ENCODE measurements at regions not wholly inside any gene's neighbourhood (a gene's known extent, or its start where the extent isn't known, plus 50 kb on each side); places are given as distances from the start of the nearest gene placed in this dataset.
"Not testable (repeated sequence)": the region's sequence is repeated elsewhere in the genome, so short reads cannot be mapped to it uniquely, and the experiment has no call there.

DNA sequence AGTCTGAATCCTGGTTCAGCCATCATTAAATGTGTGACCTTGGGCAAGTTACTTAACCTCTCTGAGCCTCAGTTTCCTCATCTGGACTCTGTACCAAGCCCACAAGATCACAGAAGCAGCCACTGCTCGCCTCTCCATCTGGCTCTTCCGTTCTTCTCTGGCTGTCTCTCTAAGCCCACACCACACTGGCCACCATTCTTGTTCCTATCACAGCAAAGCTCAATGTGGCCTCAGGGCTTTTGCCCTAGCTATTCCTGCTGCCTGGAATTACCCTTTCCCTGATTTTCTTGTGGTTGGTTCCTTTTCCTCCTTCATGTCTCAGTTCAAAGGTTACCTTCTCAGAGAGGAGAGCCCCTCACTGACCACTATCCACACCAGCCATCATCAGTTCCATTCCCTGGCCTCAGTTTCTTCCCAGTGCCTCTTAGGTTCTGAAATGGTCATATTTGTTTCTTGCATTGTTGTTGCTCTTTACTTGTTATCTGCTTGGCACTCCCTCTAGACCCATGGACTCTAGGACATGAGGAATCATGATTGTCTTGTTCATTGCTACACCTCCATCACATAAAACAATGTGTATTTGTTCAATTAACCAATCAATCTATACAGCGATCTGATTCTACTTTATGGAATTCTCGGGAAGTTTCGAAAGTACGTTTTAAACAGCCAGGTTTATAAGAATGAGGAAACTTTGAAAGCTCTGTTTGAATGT, 56.5 kb upstream of the PTPN1 start:
- no peak for DNase-seq (ENCODE audit: low read depth in 4 of 4, low spot score in 2 of 4)

- not testable (repeated sequence) for DNase-seq (ENCODE audit: low read depth in 4 of 4, low spot score in 2 of 4)
These were observed 54.9 kb upstream of the PTPN1 start for GRCh38 chr20:50455245-50455644.

- no peak for DNase-seq (ENCODE audit: low read depth in 4 of 4, low spot score in 2 of 4)
These were observed 54.3 kb upstream of the PTPN1 start for GRCh38 chr20:50455656-50456451.

- no peak for DNase-seq (ENCODE audit: low read depth in 4 of 4, low spot score in 2 of 4)
These were observed 53.5 kb upstream of the PTPN1 start for GRCh38 chr20:50456452-50457324.

GRCh38 chr20:50459124-50459918, 50.9 kb upstream of the PTPN1 start:
- no peak for DNase-seq (ENCODE audit: low read depth in 4 of 4, low spot score in 2 of 4)

DNA sequence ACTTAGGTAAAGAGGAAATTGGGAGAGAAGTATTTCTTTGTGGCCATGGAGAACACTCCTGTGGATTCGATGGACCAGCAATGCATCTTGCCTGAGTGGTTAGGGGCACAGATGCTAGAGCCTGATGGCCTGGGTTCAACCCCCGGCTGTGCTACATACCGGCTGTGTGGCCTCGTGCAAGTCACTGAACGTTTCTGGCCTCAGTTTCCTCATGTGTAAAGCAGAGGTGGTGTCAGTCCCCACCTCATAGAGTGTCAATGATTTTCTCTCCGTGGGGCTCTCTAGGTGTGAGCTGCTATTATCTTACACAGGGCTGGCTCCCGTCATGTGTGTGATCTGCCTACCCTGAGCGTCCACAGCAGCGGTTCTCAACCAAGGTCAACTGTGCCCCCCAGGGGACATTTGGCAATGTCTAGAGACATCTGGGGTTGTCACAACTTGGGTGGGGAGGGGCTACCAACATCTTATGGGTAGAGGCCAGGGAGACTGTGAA, 50.0 kb upstream of the PTPN1 start:
- no peak for DNase-seq (ENCODE audit: low read depth in 4 of 4, low spot score in 2 of 4)

Data from left renal cortex interstitium (tissue), 4 donors.